LNCaP clone FGC (cell line): ENCODE measurements at regions not wholly inside any gene's neighbourhood (a gene's known extent, or its start where the extent isn't known, plus 50 kb on each side); places are given as distances from the start of the nearest gene placed in this dataset.

Experiments
- DNase-seq: peaks from one replicate; pipeline ENCODE4 v3.0.0-alpha.2; 2011; ENCODE audit warnings: low read depth
- H3K4me3 ChIP-seq: 2 replicates; pipeline ENCODE4 v1.5.1; 2011; ENCODE audit warnings: mild to moderate bottlenecking, low read depth, low read length, control low read depth
- TF ChIP-seq, protein P1 (sequence below): IDR thresholded peaks from 2 replicates; pipeline ENCODE4 v1.5.1; 2012; ENCODE audit warnings: mild to moderate bottlenecking; ENCODE audit not compliant: control insufficient read depth, insufficient read depth; ENCODE audit errors: extremely low read depth

- H3K4me3 ChIP-seq = no peak overlapping the region
- TF ChIP-seq, protein P1, sequence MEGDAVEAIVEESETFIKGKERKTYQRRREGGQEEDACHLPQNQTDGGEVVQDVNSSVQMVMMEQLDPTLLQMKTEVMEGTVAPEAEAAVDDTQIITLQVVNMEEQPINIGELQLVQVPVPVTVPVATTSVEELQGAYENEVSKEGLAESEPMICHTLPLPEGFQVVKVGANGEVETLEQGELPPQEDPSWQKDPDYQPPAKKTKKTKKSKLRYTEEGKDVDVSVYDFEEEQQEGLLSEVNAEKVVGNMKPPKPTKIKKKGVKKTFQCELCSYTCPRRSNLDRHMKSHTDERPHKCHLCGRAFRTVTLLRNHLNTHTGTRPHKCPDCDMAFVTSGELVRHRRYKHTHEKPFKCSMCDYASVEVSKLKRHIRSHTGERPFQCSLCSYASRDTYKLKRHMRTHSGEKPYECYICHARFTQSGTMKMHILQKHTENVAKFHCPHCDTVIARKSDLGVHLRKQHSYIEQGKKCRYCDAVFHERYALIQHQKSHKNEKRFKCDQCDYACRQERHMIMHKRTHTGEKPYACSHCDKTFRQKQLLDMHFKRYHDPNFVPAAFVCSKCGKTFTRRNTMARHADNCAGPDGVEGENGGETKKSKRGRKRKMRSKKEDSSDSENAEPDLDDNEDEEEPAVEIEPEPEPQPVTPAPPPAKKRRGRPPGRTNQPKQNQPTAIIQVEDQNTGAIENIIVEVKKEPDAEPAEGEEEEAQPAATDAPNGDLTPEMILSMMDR = no peak
- no peak for DNase-seq
Measured at GRCh38 chr5:66519626-66520025, 76.6 kb upstream of the MAST4 start.

DNA sequence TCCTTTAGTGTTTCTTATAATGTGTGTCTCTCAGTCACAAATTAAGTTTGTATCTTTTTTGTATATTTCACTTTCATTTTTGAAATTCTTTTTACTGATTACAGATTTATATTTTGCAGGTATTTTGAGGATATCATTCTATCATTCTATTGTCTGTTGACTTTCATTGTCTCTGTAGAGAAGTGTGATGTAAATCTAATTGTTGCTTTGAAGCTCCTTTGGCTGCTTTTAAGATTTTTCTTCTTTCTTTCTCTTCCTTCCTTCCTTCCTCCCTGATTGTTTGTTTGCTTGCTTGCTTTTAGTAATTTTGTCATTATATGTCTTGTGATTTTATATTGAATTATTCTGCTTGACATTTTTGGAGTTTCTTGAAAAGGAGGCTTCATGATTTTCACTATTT, 75.3 kb upstream of the MAST4 start:
- no peak for DNase-seq
- H3K4me3 ChIP-seq = no peak overlapping the region
- TF ChIP-seq, protein P1 = no peak

DNA sequence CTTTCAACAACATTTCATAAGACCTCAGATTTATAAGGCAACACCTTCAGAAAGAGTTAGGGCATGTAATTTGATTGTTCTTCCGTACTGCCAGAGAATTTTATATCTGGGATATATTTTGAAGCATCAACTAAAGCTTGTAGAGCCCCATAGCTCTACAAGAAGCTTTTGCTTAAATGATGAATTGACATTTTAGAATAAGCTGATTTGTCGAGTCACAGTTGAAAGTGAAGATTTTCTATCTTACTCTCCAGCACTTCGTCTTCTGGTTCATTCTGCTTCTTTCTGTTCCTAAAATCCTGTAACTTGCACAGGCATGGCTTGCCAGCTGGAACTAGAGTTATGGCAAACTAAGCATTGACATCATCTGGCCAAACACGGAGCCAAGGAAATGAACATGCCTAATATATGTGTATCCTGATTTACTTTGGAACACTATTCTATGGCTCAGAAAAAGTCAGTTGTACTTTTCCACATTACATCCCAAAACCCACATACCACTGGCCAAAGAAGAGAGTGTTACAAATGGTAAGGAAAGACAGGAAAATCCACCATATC, 68.6 kb upstream of the MAST4 start:
- peak; percentile 35 for DNase-seq
- no peak overlapping the region for H3K4me3 ChIP-seq
- TF ChIP-seq, protein P1 = no peak

DNA sequence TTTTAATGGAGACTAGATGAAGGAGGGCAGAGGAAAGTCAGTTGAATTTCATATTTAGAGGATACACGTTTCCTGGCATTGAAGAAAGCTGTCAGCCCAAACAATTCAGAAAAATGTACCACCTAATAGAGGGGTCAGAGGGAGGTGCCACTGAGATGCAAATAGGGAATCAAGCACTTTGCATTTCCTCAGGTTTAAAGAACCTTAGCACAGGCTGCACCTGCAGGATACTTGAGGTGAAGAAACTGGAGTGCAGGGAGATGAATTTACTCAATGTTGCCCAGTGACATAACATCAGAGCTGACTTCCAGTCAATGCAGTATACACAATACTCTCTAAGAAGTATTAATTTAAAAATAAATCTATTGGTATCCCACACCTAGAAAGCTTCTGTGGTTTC, 67.0 kb upstream of the MAST4 start:
- TF ChIP-seq, protein P1 = no peak
- no peak for DNase-seq
- no peak overlapping the region for H3K4me3 ChIP-seq

DNA sequence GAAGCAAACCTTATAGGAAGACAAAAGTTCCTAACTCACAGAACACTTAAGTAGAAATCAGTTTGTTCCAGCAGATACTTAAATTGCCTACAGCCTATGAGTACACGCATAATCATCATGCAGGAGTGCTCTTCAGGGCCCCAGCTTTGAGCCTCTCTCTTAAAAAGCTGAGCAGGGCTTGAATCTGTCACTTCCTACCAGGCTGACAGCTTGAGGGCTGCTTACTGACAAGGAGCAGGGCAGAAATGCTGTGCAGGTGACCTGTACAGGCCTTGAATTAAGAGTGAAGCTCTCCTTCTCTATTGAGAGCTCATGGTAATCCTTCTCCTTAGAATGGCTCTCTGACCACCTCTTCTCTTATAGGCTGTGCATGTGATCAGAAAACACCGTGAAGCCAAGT, 66.5 kb upstream of the MAST4 start:
- DNase-seq = no peak
- TF ChIP-seq, protein P1 = no peak
- H3K4me3 ChIP-seq = no peak overlapping the region

GRCh38 chr5:66538126-66538525, 58.1 kb upstream of the MAST4 start:
- TF ChIP-seq, protein P1 = no peak
- H3K4me3 ChIP-seq = no peak overlapping the region
- no peak for DNase-seq

DNA sequence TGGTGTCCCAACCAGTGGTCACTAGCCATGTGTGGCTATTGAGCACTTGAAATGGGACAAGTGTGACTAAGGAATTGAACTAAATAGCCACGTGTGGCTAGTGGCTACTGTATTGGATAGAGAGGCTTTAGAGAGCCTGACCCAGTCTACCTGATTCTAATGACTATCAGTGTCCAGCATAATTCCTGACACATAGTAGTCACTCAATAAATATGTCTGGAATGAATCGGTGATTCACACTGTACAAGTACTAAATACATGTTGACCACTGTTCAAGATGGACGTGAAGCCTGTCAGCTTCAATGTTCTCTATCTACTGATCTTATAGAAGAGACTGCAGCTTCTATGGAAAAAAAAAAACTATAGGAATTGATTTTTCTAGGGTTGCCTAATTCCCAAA, 57.7 kb upstream of the MAST4 start:
- DNase-seq = no peak
- TF ChIP-seq, protein P1 = no peak
- no peak overlapping the region for H3K4me3 ChIP-seq
